K562 (cell line): ENCODE measurements at regions not wholly inside any gene's neighbourhood (a gene's known extent, or its start where the extent isn't known, plus 50 kb on each side); places are given as distances from the start of the nearest gene placed in this dataset.

ENCODE experiments used
- IRF2 ChIP-seq: sonication (generic); formaldehyde crosslinking; IDR thresholded peaks from 2 replicates; pipeline ENCODE4 v1.8.1; 2022; ENCODE audit warnings: mild to moderate bottlenecking, missing genetic modification reagents
- TF ChIP-seq, protein P1 (sequence below): sonication (generic); formaldehyde crosslinking; IDR thresholded peaks from 2 replicates; pipeline ENCODE4 v1.8.0; 2023; ENCODE audit warnings: missing genetic modification reagents, mild to moderate bottlenecking, borderline replicate concordance
- TF ChIP-seq, protein P2 (sequence below): sonication (generic); formaldehyde crosslinking; IDR thresholded peaks from 2 replicates; pipeline ENCODE4 v1.8.1; 2023; ENCODE audit warnings: missing genetic modification reagents, mild to moderate bottlenecking, borderline replicate concordance

DNA sequence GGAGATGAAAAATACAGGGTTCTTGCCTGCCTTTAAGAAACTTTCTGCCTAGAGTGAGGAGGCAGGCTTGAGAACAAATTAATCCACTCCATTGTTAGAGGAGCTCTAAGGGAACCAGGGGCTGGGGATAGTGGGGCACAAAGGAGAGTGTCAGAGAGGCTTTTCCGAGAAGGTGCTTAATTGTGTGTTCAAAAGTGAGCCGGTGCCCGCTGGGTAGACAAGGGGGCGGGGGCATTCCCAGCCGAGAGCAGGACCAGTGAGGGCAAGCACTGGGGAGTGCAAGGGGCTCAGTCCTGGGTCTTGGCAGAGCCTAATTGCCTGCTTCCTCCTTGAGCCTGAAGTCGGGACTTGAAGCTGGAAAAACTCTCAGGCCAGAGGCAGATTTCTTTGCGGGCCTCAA, 377.4 kb downstream of the ETNK1 start (continued):
- TF ChIP-seq, protein P1, sequence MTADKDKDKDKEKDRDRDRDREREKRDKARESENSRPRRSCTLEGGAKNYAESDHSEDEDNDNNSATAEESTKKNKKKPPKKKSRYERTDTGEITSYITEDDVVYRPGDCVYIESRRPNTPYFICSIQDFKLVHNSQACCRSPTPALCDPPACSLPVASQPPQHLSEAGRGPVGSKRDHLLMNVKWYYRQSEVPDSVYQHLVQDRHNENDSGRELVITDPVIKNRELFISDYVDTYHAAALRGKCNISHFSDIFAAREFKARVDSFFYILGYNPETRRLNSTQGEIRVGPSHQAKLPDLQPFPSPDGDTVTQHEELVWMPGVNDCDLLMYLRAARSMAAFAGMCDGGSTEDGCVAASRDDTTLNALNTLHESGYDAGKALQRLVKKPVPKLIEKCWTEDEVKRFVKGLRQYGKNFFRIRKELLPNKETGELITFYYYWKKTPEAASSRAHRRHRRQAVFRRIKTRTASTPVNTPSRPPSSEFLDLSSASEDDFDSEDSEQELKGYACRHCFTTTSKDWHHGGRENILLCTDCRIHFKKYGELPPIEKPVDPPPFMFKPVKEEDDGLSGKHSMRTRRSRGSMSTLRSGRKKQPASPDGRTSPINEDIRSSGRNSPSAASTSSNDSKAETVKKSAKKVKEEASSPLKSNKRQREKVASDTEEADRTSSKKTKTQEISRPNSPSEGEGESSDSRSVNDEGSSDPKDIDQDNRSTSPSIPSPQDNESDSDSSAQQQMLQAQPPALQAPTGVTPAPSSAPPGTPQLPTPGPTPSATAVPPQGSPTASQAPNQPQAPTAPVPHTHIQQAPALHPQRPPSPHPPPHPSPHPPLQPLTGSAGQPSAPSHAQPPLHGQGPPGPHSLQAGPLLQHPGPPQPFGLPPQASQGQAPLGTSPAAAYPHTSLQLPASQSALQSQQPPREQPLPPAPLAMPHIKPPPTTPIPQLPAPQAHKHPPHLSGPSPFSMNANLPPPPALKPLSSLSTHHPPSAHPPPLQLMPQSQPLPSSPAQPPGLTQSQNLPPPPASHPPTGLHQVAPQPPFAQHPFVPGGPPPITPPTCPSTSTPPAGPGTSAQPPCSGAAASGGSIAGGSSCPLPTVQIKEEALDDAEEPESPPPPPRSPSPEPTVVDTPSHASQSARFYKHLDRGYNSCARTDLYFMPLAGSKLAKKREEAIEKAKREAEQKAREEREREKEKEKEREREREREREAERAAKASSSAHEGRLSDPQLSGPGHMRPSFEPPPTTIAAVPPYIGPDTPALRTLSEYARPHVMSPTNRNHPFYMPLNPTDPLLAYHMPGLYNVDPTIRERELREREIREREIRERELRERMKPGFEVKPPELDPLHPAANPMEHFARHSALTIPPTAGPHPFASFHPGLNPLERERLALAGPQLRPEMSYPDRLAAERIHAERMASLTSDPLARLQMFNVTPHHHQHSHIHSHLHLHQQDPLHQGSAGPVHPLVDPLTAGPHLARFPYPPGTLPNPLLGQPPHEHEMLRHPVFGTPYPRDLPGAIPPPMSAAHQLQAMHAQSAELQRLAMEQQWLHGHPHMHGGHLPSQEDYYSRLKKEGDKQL (CRISPR knock-in tag): no peak
- TF ChIP-seq, protein P2, sequence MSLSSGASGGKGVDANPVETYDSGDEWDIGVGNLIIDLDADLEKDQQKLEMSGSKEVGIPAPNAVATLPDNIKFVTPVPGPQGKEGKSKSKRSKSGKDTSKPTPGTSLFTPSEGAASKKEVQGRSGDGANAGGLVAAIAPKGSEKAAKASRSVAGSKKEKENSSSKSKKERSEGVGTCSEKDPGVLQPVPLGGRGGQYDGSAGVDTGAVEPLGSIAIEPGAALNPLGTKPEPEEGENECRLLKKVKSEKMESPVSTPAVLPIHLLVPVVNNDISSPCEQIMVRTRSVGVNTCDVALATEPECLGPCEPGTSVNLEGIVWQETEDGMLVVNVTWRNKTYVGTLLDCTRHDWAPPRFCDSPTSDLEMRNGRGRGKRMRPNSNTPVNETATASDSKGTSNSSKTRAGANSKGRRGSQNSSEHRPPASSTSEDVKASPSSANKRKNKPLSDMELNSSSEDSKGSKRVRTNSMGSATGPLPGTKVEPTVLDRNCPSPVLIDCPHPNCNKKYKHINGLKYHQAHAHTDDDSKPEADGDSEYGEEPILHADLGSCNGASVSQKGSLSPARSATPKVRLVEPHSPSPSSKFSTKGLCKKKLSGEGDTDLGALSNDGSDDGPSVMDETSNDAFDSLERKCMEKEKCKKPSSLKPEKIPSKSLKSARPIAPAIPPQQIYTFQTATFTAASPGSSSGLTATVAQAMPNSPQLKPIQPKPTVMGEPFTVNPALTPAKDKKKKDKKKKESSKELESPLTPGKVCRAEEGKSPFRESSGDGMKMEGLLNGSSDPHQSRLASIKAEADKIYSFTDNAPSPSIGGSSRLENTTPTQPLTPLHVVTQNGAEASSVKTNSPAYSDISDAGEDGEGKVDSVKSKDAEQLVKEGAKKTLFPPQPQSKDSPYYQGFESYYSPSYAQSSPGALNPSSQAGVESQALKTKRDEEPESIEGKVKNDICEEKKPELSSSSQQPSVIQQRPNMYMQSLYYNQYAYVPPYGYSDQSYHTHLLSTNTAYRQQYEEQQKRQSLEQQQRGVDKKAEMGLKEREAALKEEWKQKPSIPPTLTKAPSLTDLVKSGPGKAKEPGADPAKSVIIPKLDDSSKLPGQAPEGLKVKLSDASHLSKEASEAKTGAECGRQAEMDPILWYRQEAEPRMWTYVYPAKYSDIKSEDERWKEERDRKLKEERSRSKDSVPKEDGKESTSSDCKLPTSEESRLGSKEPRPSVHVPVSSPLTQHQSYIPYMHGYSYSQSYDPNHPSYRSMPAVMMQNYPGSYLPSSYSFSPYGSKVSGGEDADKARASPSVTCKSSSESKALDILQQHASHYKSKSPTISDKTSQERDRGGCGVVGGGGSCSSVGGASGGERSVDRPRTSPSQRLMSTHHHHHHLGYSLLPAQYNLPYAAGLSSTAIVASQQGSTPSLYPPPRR (CRISPR knock-in tag): no peak
- no peak for TF ChIP-seq IRF2 (CRISPR knock-in tag)
- TF ChIP-seq, all 486 proteins: peak for 0
